HG03159 (cell line): ENCODE measurements at regions not wholly inside any gene's neighbourhood (a gene's known extent, or its start where the extent isn't known, plus 50 kb on each side); places are given as distances from the start of the nearest gene placed in this dataset.
A peak's percentile ranks its signal among the peaks of the same experiment; 100 is the strongest.

Experiments used
- ATAC-seq: cut with Tn5 transposase; IDR thresholded peaks from one replicate; pipeline ENCODE4 v1.9.1; 2021; ENCODE audit warnings: mild to moderate bottlenecking, moderate library complexity; ENCODE audit not compliant: unreplicated experiment

GRCh38 chr7:155201325-155202087 is 96.2 kb upstream of the INSIG1 start:
- no peak for ATAC-seq

- no peak for ATAC-seq
These were observed 95.4 kb upstream of the INSIG1 start for GRCh38 chr7:155202106-155202871.

GRCh38 chr7:155203059-155203881 is 94.4 kb upstream of the INSIG1 start:
- no peak for ATAC-seq

- ATAC-seq = no peak
These were observed 93.6 kb upstream of the INSIG1 start for GRCh38 chr7:155203882-155204691.

GRCh38 chr7:155204744-155205367 is 92.8 kb upstream of the INSIG1 start:
- ATAC-seq = no peak

- ATAC-seq = peak; percentile 89
These were observed 92.0 kb upstream of the INSIG1 start for GRCh38 chr7:155205368-155206317.

GRCh38 chr7:155206318-155207020 is 91.2 kb upstream of the INSIG1 start:
- peak; percentile 43 for ATAC-seq

GRCh38 chr7:155207326-155208002 is 90.2 kb upstream of the INSIG1 start:
- no peak for ATAC-seq

- ATAC-seq = no peak
These were observed 88.8 kb upstream of the INSIG1 start for GRCh38 chr7:155208681-155209477.

- no peak for ATAC-seq
These were observed 88.0 kb upstream of the INSIG1 start for GRCh38 chr7:155209478-155210319.

GRCh38 chr7:155210356-155210755 is 87.3 kb upstream of the INSIG1 start:
- no peak for ATAC-seq

- ATAC-seq = no peak
These were observed 86.5 kb upstream of the INSIG1 start for GRCh38 chr7:155211173-155211572.

GRCh38 chr7:155211761-155212160 is 85.9 kb upstream of the INSIG1 start:
- no peak for ATAC-seq

GRCh38 chr7:155212301-155213015 is 85.2 kb upstream of the INSIG1 start:
- no peak for ATAC-seq

- ATAC-seq = no peak
These were observed 84.3 kb upstream of the INSIG1 start for GRCh38 chr7:155213385-155213784.
